BLaER1 (cell line): ENCODE measurements at regions not wholly inside any gene's neighbourhood (a gene's known extent, or its start where the extent isn't known, plus 50 kb on each side); places are given as distances from the start of the nearest gene placed in this dataset.

Experiments
- H3K27ac ChIP-seq: shearing (Covaris generic); formaldehyde crosslinking; 2 replicates; pipeline ENCODE4 v1.8.1; 2022
- H3K27me3 ChIP-seq: shearing (Covaris generic); formaldehyde crosslinking; 2 replicates; pipeline ENCODE4 v1.8.1; 2022
- H3K36me3 ChIP-seq: shearing (Covaris generic); formaldehyde crosslinking; 2 replicates; pipeline ENCODE4 v1.8.1; 2022
- H3K4me1 ChIP-seq: shearing (Covaris generic); formaldehyde crosslinking; 2 replicates; pipeline ENCODE4 v1.8.1; 2022
- H3K4me2 ChIP-seq: shearing (Covaris generic); formaldehyde crosslinking; 2 replicates; pipeline ENCODE4 v1.8.1; 2022
- H3K4me3 ChIP-seq: shearing (Covaris generic); formaldehyde crosslinking; 2 replicates; pipeline ENCODE4 v1.8.1; 2022
- H3K9ac ChIP-seq: shearing (Covaris generic); formaldehyde crosslinking; 2 replicates; pipeline ENCODE4 v1.8.1; 2022
- H3K9me3 ChIP-seq: shearing (Covaris generic); formaldehyde crosslinking; 2 replicates; pipeline ENCODE4 v1.8.1; 2022
- H4K20me1 ChIP-seq: shearing (Covaris generic); formaldehyde crosslinking; 2 replicates; pipeline ENCODE4 v1.8.1; 2022
- Cebpa-rat ChIP-seq: shearing (Covaris generic); IDR thresholded peaks from 2 replicates; pipeline ENCODE4 v1.8.1; 2022

DNA sequence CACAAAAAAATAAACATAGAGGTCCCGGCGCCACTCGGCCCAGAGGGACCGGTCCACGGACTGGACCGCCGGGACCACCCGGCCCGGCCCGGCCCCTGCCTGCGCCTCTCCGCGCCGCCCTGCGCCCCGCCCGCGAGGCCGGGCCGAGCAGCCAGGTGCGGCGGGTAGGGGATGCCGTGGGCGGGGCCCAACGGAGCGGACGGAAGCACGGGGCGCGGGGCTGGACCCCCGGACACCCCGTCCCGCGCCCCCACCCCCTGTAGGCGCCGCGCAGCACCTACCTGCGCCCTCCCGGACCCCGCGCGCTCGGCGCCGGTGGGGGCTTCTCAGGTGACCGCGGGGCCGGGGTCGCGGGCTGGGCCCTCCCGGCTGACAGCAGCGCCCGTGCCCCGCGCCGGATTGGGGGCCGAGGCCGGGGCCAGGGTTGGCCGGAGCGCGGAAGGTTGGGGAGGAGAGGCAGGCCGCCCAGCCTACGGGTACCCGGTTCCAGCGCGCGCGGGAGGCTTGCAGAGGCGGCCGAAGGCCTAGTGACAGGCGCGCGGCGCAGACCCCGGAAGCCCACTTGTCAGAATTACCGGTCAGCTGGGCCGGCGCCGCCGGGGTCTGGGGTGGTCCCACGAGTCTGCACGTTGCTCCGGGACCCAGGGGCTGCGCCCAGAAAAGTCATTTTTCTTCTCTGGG, 351.9 kb upstream of the CAMK1G start:
- H3K9me3 ChIP-seq = peaks cover 21% of the 10 kb centered on the region
- no peaks in the 10 kb centered on the region for H3K36me3 ChIP-seq
- no peaks in the 10 kb centered on the region for H4K20me1 ChIP-seq
- no peak overlapping the region for H3K27ac ChIP-seq
- H3K4me2 ChIP-seq = no peak overlapping the region
- H3K4me1 ChIP-seq = no peaks in the 10 kb centered on the region
- TF ChIP-seq Cebpa-rat = no peak
- no peaks in the 10 kb centered on the region for H3K27me3 ChIP-seq
- no peak overlapping the region for H3K4me3 ChIP-seq
- no peak overlapping the region for H3K9ac ChIP-seq

DNA sequence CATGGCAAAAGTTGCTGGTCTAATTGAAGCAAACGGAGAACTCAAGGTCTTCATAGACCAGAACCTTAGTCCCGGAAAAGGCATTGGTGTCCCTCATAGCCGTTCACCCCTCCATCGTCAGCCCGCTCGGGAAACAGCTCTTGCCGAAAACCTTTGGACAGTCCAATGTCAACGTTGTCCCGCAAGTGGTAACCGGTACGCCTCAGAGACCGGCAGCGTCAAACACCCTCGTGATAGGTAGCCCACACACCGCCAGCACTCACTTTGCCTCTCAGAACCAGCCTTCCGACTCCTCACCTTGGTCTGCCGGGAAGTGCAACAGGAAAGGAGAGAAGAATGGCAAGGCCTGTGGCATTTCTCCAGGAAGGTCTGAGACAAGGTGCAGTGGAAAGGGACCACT, 351.3 kb upstream of the CAMK1G start:
- no peaks in the 10 kb centered on the region for H3K27me3 ChIP-seq
- H3K9ac ChIP-seq = no peak overlapping the region
- no peaks in the 10 kb centered on the region for H3K36me3 ChIP-seq
- no peak overlapping the region for H3K4me2 ChIP-seq
- H3K27ac ChIP-seq = no peak overlapping the region
- no peak for TF ChIP-seq Cebpa-rat
- no peak overlapping the region for H3K4me3 ChIP-seq
- peaks cover 21% of the 10 kb centered on the region for H3K9me3 ChIP-seq
- no peaks in the 10 kb centered on the region for H3K4me1 ChIP-seq
- no peaks in the 10 kb centered on the region for H4K20me1 ChIP-seq

- no peaks in the 10 kb centered on the region for H3K36me3 ChIP-seq
- H3K27ac ChIP-seq = no peak overlapping the region
- no peaks in the 10 kb centered on the region for H3K27me3 ChIP-seq
- TF ChIP-seq Cebpa-rat = no peak
- H3K9me3 ChIP-seq = peaks cover 21% of the 10 kb centered on the region
- no peak overlapping the region for H3K4me2 ChIP-seq
- no peaks in the 10 kb centered on the region for H3K4me1 ChIP-seq
- no peak overlapping the region for H3K9ac ChIP-seq
- no peaks in the 10 kb centered on the region for H4K20me1 ChIP-seq
- no peak overlapping the region for H3K4me3 ChIP-seq
Measured at GRCh38 chr1:209232759-209233158, 350.8 kb upstream of the CAMK1G start.

GRCh38 chr1:209235166-209235565, 348.3 kb upstream of the CAMK1G start:
- Histone ChIP-seq H3K27ac (no peak overlapping the region), H3K4me2 (no peak overlapping the region), H3K9ac (no peak overlapping the region), H3K4me3 (no peak overlapping the region), H4K20me1 (no peaks in the 10 kb centered on the region), H3K27me3 (no peaks in the 10 kb centered on the region), H3K4me1 (no peaks in the 10 kb centered on the region), H3K36me3 (no peaks in the 10 kb centered on the region), H3K9me3 (peaks cover 20% of the 10 kb centered on the region)
- TF ChIP-seq Cebpa-rat = no peak

- no peak for TF ChIP-seq Cebpa-rat
- no peak overlapping the region for H3K27ac ChIP-seq
- H3K9ac ChIP-seq = no peak overlapping the region
- H4K20me1 ChIP-seq = no peaks in the 10 kb centered on the region
- H3K36me3 ChIP-seq = no peaks in the 10 kb centered on the region
- H3K4me3 ChIP-seq = no peak overlapping the region
- no peaks in the 10 kb centered on the region for H3K27me3 ChIP-seq
- H3K4me1 ChIP-seq = no peaks in the 10 kb centered on the region
- H3K4me2 ChIP-seq = no peak overlapping the region
- H3K9me3 ChIP-seq = no peaks in the 10 kb centered on the region
Measured at GRCh38 chr1:209238356-209238755, 345.2 kb upstream of the CAMK1G start.

GRCh38 chr1:209240351-209240750, 343.2 kb upstream of the CAMK1G start:
- no peaks in the 10 kb centered on the region for H3K9me3 ChIP-seq
- no peaks in the 10 kb centered on the region for H3K4me1 ChIP-seq

DNA sequence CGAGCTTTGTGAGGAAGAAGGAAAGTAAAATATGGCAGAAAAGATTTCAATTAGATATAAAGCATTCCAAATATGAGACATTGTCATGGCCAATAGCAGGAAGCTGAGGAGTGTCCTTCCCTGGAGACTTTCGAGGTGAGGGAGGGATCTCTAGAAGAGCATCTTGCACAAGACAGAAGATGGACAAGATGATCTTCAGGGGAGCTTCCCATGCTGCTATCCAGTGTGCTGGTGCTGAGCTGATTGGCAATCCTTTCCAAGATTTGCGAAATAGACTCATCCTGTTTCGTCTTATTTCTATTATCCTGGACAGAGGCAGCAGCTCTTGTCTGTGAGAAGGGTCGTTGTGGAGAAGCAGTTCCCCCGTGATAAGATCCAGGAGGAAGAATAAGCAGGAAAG, 342.0 kb upstream of the CAMK1G start:
- H4K20me1 ChIP-seq = no peaks in the 10 kb centered on the region
- TF ChIP-seq Cebpa-rat = no peak
- no peaks in the 10 kb centered on the region for H3K4me1 ChIP-seq
- H3K9ac ChIP-seq = no peak overlapping the region
- H3K9me3 ChIP-seq = no peaks in the 10 kb centered on the region
- H3K27me3 ChIP-seq = no peaks in the 10 kb centered on the region
- H3K4me3 ChIP-seq = no peak overlapping the region
- H3K27ac ChIP-seq = no peak overlapping the region
- H3K4me2 ChIP-seq = no peak overlapping the region
- H3K36me3 ChIP-seq = no peaks in the 10 kb centered on the region

More at GRCh38 chr1:209240351-209240750, 343.2 kb upstream of the CAMK1G start:
- H3K4me3 ChIP-seq = no peak overlapping the region
- no peaks in the 10 kb centered on the region for H3K36me3 ChIP-seq
- no peaks in the 10 kb centered on the region for H4K20me1 ChIP-seq
- no peak overlapping the region for H3K9ac ChIP-seq
- no peak for TF ChIP-seq Cebpa-rat
- no peak overlapping the region for H3K27ac ChIP-seq
- H3K4me2 ChIP-seq = no peak overlapping the region
- H3K27me3 ChIP-seq = no peaks in the 10 kb centered on the region

DNA sequence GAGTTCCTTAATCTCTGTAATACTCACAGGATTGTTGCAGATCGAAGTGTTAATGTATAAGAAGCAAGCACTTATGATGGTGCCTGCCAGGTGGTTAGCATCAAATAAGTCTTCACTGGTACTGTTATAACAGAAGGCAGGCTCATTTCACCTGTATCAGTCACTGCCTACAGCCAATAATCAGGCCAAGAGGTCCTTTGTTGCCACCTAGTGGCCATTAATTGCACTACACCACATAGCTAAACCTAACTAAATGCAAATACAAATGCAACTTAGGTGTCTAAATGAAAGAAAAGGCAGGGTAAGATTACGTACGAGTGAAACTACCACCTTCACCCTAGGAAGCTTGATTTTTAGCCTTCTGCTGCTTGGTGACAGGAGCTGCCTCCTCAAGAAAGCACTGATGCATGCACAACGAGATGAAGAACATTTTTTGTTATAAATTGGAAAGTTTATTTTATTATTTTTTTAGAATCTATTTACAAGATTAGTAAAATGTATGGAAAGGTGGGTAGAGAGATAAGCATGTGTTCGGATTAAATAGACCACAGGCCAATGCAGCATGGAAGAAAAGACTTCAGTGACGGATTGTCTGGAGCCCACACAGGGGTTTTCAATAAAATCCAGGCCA, 334.8 kb upstream of the CAMK1G start:
- no peaks in the 10 kb centered on the region for H3K36me3 ChIP-seq
- H3K27me3 ChIP-seq = no peaks in the 10 kb centered on the region
- no peaks in the 10 kb centered on the region for H3K4me1 ChIP-seq
- no peak overlapping the region for H3K4me3 ChIP-seq
- no peak overlapping the region for H3K27ac ChIP-seq
- no peak for TF ChIP-seq Cebpa-rat
- H3K9ac ChIP-seq = no peak overlapping the region
- no peaks in the 10 kb centered on the region for H3K9me3 ChIP-seq
- H4K20me1 ChIP-seq = no peaks in the 10 kb centered on the region
- no peak overlapping the region for H3K4me2 ChIP-seq

DNA sequence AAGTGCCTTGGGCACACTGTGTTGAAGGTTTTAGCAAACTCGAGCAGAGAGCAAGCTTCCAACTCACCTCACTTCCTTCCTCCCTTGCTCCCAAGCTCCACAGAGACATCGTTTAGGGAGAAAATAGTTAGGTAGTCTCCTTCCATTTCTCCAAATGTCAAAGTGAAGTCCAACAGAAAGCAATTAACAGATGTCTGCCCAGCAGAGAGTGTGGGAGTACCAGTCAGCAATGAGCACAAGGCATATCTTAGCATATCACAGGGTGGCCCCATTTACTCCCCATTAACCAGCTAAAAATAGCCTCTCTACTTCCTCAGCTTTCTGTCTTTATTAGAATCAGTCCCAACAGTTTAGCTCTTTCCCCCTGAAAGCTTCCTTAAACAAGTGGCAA, 334.2 kb upstream of the CAMK1G start:
- Histone ChIP-seq H3K4me2 (no peak overlapping the region), H3K9ac (no peak overlapping the region), H3K27ac (no peak overlapping the region), H3K4me3 (no peak overlapping the region), H4K20me1 (no peaks in the 10 kb centered on the region), H3K36me3 (no peaks in the 10 kb centered on the region), H3K27me3 (no peaks in the 10 kb centered on the region), H3K9me3 (no peaks in the 10 kb centered on the region), H3K4me1 (no peaks in the 10 kb centered on the region)
- TF ChIP-seq Cebpa-rat = no peak

- TF ChIP-seq Cebpa-rat = no peak
- Histone ChIP-seq H3K36me3 (no peaks in the 10 kb centered on the region), H4K20me1 (no peaks in the 10 kb centered on the region), H3K9ac (no peak overlapping the region), H3K4me2 (no peak overlapping the region), H3K27me3 (no peaks in the 10 kb centered on the region), H3K4me1 (no peaks in the 10 kb centered on the region), H3K4me3 (no peak overlapping the region), H3K9me3 (no peaks in the 10 kb centered on the region), H3K27ac (no peak overlapping the region)
Measured at GRCh38 chr1:209249785-209250440, 333.6 kb upstream of the CAMK1G start.
